ENCODE measurements at regions not wholly inside any gene's neighbourhood (a gene's known extent, or its start where the extent isn't known, plus 50 kb on each side); places are given as distances from the start of the nearest gene placed in this dataset.
A peak's percentile ranks its signal among the peaks of the same experiment; 100 is the strongest.

DNA sequence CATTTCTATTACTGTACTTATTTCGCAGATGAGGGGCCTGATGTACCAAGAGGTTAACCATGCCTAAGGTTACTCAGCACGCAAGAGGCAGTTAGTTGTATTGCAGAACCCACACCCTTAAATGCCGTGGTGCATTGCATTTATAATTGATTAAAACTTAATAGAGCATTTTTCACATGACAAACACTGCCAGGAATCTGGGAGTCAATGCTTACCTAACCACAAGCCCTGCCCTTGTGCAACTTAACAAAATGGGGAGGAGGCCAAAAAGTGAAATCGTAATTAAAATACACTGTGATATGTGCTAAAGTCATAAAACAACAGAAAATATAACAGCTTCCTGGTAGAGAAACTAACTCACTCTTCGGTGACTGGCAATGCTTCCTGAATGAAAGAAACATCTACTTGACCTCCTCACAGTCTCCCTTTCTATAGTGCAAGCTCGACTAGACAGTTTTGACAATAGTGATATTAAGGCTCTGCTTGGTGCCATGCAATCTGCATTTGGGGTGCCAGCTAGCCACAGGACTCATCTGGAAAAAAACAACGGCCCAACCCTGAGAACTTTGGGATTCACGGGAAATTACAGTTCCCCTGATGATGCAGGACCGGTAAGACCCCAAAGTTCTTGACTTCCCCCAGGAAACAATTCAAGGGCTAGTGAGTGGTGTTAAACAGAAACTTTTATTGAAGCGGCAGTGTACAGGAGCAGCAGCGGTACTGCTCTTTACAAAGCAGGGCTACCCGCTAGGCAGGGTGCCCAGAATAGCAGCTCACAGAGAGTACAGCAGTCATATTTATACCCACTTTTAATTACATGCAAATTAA, 612.4 kb downstream of the TNS3 start:
- no peak for TF ChIP-seq CTCF (IDR thresholded peaks at IDR 0.05)
- Histone ChIP-seq H3K27ac (peak overlapping the region; percentile 23 to 70 (median 59)), H3K9me3 (peaks cover 0 to 4% (median 0%) of the 10 kb centered on the region in 4 donors), H3K4me3 (peak overlapping the region in 2 of 4 donors; percentile 12 to 19), H3K4me1 (no peaks in the 10 kb centered on the region), H3K36me3 (no peaks in the 10 kb centered on the region), H3K27me3 (no peaks in the 10 kb centered on the region)
- WGBS, 2 donors = 46 to 55% methylated on average over 12 of the region's 12 CpGs
- ATAC-seq = peak; percentile 75 to 87 (median 81)
- intact Hi-C loops (cut with DNase I) = no loop called here
- no peak for FAIRE-seq
- DNase-seq = peak in 2 of 6 donors; percentile 7 to 22

GRCh38 chr7:46968003-46968402, 613.9 kb downstream of the TNS3 start:
- WGBS, 2 donors = 74 to 86% methylated on average over 1 of the region's 1 CpG
- ATAC-seq (no peak), FAIRE-seq (no peak), DNase-seq (no peak)
- H3K4me3 ChIP-seq = no peak overlapping the region
- H3K4me1 ChIP-seq = no peaks in the 10 kb centered on the region
- intact Hi-C loops (cut with DNase I) = no loop called here
- no peaks in the 10 kb centered on the region for H3K27me3 ChIP-seq
- H3K9me3 ChIP-seq = peaks cover 0 to 7% (median 0%) of the 10 kb centered on the region in 4 donors
- no peak overlapping the region for H3K27ac ChIP-seq
- no peaks in the 10 kb centered on the region for H3K36me3 ChIP-seq
- no peak for TF ChIP-seq CTCF (IDR thresholded peaks at IDR 0.05)

GRCh38 chr7:46963719-46964118, 618.2 kb downstream of the TNS3 start:
- no peak for ATAC-seq
- peaks cover 0 to 7% (median 0%) of the 10 kb centered on the region in 4 donors for H3K9me3 ChIP-seq
- no peak overlapping the region for H3K27ac ChIP-seq
- no peak for FAIRE-seq
- H3K27me3 ChIP-seq = no peaks in the 10 kb centered on the region
- H3K4me3 ChIP-seq = no peak overlapping the region
- intact Hi-C loops (cut with DNase I) = no loop called here
- no peak for DNase-seq
- H3K36me3 ChIP-seq = no peaks in the 10 kb centered on the region
- no peak for TF ChIP-seq CTCF (IDR thresholded peaks at IDR 0.05)
- no peaks in the 10 kb centered on the region for H3K4me1 ChIP-seq

DNA sequence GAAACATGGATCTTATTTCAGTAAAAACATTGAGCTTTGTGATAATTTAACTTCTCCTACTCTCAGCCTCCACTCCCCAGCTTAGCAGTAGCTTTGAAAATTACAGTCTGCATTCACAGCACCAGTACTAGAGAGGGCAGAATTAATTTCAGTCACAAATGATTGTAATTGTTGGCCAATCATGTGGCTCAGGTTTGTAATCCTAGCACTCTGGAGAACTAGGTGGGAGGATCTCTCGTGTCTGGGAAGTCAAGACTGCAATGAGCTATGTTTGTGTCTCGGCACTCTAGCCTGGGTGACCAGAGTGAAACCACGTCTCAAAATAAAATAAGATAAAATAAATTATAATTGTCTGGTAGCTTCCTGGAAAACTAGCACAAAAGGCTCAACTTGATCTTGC, 620.9 kb downstream of the TNS3 start:
- 67 to 75% methylated on average over 3 of the region's 3 CpGs for WGBS, 2 donors
- ATAC-seq (no peak), FAIRE-seq (no peak), DNase-seq (no peak)
- intact Hi-C loops (cut with DNase I) = no loop called here
- Histone ChIP-seq H3K4me3 (no peak overlapping the region), H3K27ac (no peak overlapping the region), H3K9me3 (peaks cover 0 to 3% (median 0%) of the 10 kb centered on the region in 4 donors), H3K36me3 (no peaks in the 10 kb centered on the region), H3K27me3 (no peaks in the 10 kb centered on the region), H3K4me1 (no peaks in the 10 kb centered on the region)
- TF ChIP-seq CTCF (IDR thresholded peaks at IDR 0.05) = no peak

DNA sequence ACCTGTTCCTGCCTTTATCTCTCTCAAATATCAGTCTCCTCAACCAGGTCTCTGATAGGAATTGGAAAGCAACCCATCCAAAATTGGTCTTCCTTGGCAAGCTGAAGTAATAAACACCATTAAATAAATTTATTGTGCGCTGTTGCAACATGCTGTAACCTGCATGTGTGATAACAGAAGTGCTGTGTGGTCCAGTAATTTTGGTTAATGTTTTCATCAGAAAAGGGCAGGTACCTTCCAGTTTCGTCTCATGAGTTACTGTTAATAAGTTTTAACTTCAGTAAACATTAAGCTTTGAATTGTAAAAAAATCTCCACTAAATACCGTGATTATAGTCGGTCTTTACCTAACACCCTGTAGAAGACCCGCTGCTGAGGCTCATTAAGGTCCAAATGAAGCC, 624.7 kb downstream of the TNS3 start:
- Histone ChIP-seq H3K36me3 (no peaks in the 10 kb centered on the region), H3K4me3 (no peak overlapping the region), H3K9me3 (no peaks in the 10 kb centered on the region), H3K4me1 (no peaks in the 10 kb centered on the region), H3K27me3 (no peaks in the 10 kb centered on the region), H3K27ac (no peak overlapping the region)
- no peak for DNase-seq
- WGBS, 2 donors = 33 to 45% methylated on average over 5 of the region's 5 CpGs
- ATAC-seq = peak in 2 of 4 donors; percentile 37 to 69
- intact Hi-C loops (cut with DNase I) = no loop called here
- TF ChIP-seq CTCF (IDR thresholded peaks at IDR 0.05) = no peak
- FAIRE-seq = no peak
